Lower leg skin (tissue), 4 donors: ENCODE measurements at regions not wholly inside any gene's neighbourhood (a gene's known extent, or its start where the extent isn't known, plus 50 kb on each side); places are given as distances from the start of the nearest gene placed in this dataset.

Source experiments
- DNase-seq, 2 donors: peaks; one replicate each; pipeline ENCODE4 v3.0.0-alpha.2; 2019; ENCODE audit warnings: low spot score in 2 of 2
- H3K4me3 ChIP-seq: fragments of 200-600 bp; sonication (generic); 2 replicates; pipeline ENCODE4 v1.5.1; 2017; ENCODE audit warnings: mild to moderate bottlenecking, low read depth; ENCODE audit not compliant: poor library complexity, severe bottlenecking
- CTCF ChIP-seq, 3 donors: fragments of 450-650 bp; IDR thresholded peaks; one replicate each; pipeline ENCODE4 v1.5.1; 2016; ENCODE audit warnings: antibody characterized with exemption in 3 of 3, mild to moderate bottlenecking in 3 of 3, moderate library complexity in 2 of 3
- POLR2A ChIP-seq, 2 donors: fragments of 450-650 bp; IDR thresholded peaks; one replicate each; pipeline ENCODE4 v1.6.1; 2016 to 2017; ENCODE audit warnings: antibody characterized with exemption in 2 of 2, mild to moderate bottlenecking in 1 of 2, moderate library complexity in 1 of 2
- WGBS, 2 donors: methylation state at CpG; one replicate each; pipeline ENCODE4 v1.1.5; 2018; 5-methylcytosine and 5-hydroxymethylcytosine counted together
- intact Hi-C: fragments of 100-400 bp; cut with DNase I; formaldehyde crosslinking; loops from one replicate; pipeline ENCODE4 v1.15.0; 2023; ENCODE audit warnings: low total_unique reads

GRCh38 chr4:33518856-33519255, 2725.5 kb downstream of the ARAP2 start:
- DNase-seq, result no peak
- 84 to 88% methylated on average over 6 of the region's 6 CpGs for WGBS, 2 donors
- no peak overlapping the region for H3K4me3 ChIP-seq
- TF ChIP-seq CTCF (IDR thresholded peaks at IDR 0.05), result no peak
- no peak for TF ChIP-seq POLR2A (IDR thresholded peaks at IDR 0.05)
- intact Hi-C loops, result no loop called here

- no peak overlapping the region for H3K4me3 ChIP-seq
- 85 to 89% methylated on average over 2 of the region's 2 CpGs for WGBS, 2 donors
- no peak for DNase-seq
- intact Hi-C loops, result no loop called here
- TF ChIP-seq CTCF (IDR thresholded peaks at IDR 0.05) (no peak), POLR2A (IDR thresholded peaks at IDR 0.05) (no peak)
These were observed 2711.5 kb downstream of the ARAP2 start for GRCh38 chr4:33532821-33533220.

GRCh38 chr4:33536898-33537297, 2707.4 kb downstream of the ARAP2 start:
- no peak overlapping the region for H3K4me3 ChIP-seq
- intact Hi-C loops, result no loop called here
- DNase-seq, result no peak
- 87 to 88% methylated on average over 4 of the region's 4 CpGs for WGBS, 2 donors
- TF ChIP-seq CTCF (IDR thresholded peaks at IDR 0.05) (no peak), POLR2A (IDR thresholded peaks at IDR 0.05) (no peak)

- TF ChIP-seq CTCF (IDR thresholded peaks at IDR 0.05) (no peak), POLR2A (IDR thresholded peaks at IDR 0.05) (no peak)
- 53 to 62% methylated on average over 1 of the region's 1 CpG for WGBS, 2 donors
- H3K4me3 ChIP-seq, result no peak overlapping the region
These were observed 2706.8 kb downstream of the ARAP2 start for GRCh38 chr4:33537527-33537926.

GRCh38 chr4:33543941-33544450, 2700.3 kb downstream of the ARAP2 start:
- TF ChIP-seq CTCF (IDR thresholded peaks at IDR 0.05) (no peak), POLR2A (IDR thresholded peaks at IDR 0.05) (no peak)
- no peak overlapping the region for H3K4me3 ChIP-seq
- intact Hi-C loops, result no loop called here
- 60 to 76% methylated on average over 3 of the region's 3 CpGs for WGBS, 2 donors
- no peak for DNase-seq

More at GRCh38 chr4:33537527-33537926, 2706.8 kb downstream of the ARAP2 start:
- no peak for DNase-seq
- intact Hi-C loops, result no loop called here

GRCh38 chr4:33551244-33551643, 2693.1 kb downstream of the ARAP2 start:
- TF ChIP-seq CTCF (IDR thresholded peaks at IDR 0.05), result no peak
- TF ChIP-seq POLR2A (IDR thresholded peaks at IDR 0.05), result no peak
- intact Hi-C loops, result no loop called here

More at GRCh38 chr4:33551244-33551643, 2693.1 kb downstream of the ARAP2 start:
- H3K4me3 ChIP-seq, result no peak overlapping the region
- no peak for DNase-seq
- 85 to 89% methylated on average over 3 of the region's 3 CpGs for WGBS, 2 donors
